ENCODE measurements at regions not wholly inside any gene's neighbourhood (a gene's known extent, or its start where the extent isn't known, plus 50 kb on each side); places are given as distances from the start of the nearest gene placed in this dataset.

DNA sequence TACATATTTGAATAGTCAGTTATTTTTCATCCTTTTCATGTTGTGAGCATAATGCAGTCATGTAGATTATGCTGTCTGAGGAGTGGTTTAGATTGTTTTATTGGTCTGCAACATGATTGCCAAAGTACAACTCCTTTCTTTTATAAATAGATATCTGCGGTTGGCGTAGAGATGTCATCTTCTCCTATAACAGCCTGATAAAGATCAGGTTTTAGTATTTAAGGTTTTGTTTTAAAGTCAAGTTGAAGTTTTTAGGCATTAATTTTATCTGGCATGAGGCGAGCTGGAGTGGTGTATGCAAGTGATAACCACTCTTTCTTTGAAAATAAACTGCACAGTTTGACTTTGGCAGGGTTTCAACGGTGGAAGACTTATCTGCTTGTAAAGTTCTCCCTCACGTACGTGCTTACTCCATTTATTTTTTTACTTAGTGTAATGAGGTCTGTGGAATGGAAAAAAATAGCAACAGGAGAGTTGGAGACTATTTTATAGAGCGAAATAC, 126.3 kb downstream of the FBXO8 start:
- DNase-seq (ENCODE audit: low spot score) (no peak), ATAC-seq (ENCODE audit: low FRiP score) (peak; percentile 33)
- TF ChIP-seq, protein P1, sequence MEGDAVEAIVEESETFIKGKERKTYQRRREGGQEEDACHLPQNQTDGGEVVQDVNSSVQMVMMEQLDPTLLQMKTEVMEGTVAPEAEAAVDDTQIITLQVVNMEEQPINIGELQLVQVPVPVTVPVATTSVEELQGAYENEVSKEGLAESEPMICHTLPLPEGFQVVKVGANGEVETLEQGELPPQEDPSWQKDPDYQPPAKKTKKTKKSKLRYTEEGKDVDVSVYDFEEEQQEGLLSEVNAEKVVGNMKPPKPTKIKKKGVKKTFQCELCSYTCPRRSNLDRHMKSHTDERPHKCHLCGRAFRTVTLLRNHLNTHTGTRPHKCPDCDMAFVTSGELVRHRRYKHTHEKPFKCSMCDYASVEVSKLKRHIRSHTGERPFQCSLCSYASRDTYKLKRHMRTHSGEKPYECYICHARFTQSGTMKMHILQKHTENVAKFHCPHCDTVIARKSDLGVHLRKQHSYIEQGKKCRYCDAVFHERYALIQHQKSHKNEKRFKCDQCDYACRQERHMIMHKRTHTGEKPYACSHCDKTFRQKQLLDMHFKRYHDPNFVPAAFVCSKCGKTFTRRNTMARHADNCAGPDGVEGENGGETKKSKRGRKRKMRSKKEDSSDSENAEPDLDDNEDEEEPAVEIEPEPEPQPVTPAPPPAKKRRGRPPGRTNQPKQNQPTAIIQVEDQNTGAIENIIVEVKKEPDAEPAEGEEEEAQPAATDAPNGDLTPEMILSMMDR (IDR thresholded peaks at IDR 0.05): no peak

DNA sequence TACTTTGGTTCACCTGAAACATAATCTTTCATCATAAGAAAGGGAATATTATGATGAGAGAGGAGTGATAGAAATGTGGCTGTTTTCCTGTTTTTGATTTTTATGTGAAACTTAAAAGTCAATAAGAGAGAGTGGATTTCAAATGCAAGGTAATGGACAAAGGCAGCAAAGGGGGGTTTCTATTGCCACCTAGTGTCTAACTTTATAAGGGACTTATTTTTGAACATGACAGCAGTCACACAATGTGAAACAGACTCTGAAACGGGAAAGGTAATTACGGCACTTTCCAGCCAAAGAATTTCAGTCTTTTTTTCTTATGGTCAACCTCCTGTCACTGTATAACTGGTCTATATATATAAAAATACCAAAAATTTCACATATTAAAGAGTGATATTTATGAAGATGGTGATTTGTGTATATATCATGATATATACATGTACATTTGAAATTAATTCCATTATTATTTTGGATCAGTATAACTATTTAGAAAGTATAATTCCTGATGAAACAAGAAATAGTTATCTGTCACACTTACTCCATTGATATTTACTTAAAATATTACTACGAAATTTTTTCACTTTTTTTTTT, 127.1 kb downstream of the FBXO8 start:
- DNase-seq (ENCODE audit: low spot score) (no peak), ATAC-seq (ENCODE audit: low FRiP score) (no peak)
- TF ChIP-seq, protein P1 (IDR thresholded peaks at IDR 0.05): no peak

DNA sequence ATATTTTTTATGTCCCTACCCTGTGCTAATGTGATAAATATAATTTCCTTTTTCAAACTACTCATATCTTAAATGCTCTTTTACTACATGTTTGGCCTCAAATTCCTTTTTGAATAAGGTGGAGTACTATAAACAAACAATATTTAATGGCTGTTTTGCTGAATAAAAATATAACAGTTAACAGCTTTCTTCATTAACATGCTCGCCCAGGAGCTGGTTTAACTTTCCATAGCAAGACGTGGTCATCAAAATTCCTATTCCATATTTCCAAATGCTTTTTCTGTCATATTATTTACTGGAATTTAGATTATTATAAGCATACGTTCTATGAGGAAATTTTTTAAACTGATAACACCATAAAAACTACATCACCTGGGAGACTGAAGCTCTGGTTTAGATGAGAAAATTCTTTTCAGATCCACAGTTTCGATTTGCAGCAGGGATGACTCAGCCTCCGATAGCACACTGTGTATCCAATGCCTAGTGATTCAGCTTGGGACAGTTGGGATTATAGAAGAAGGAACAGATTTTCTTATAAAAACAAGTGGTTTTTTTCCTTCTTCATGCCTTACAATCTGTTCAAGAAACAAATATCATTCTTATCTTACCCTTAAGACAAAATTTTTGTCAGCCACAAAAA, 129.1 kb downstream of the FBXO8 start:
- TF ChIP-seq, protein P1 (IDR thresholded peaks at IDR 0.05): no peak

DNA sequence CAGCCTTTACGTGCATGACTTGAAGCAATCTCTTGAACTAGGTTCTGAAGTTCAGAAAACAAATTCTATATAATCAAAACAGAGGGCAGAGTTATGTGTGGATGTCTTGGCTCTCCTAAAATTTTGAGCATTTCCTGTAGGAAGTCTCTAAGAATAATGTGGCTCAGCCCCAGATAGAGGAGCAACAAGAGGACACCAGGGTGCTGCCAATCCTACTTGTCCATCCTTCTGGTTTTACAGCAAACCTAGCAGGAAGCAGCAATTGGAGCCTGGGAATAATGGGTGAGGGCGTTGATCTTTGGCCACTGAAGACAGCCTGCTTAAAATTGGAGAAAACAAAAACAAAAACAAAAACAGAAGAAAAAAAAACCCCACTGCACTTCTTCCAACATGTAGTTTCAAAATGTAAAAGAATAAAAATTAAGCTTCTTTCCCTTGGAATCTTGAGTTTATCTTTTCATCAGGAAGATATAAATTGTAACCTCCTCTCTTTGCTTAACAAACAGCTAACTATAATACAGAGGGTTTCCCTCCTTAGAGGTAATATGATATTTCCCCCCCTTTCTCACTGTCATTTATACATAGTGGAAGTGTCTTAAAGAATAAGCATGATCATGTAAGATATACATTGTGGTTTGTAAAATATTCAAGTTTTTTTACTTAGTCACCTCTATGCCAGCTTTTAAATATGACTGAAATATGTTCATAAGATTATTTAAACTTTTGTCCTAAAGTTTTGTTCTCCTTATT, 130.6 kb downstream of the FBXO8 start:
- TF ChIP-seq, protein P1 (IDR thresholded peaks at IDR 0.05): no peak
- no peak for DNase-seq (ENCODE audit: low spot score)
- no peak for ATAC-seq (ENCODE audit: low FRiP score)

More for the DNA sequence above, 129.1 kb downstream of the FBXO8 start:
- no peak for DNase-seq (ENCODE audit: low spot score)
- ATAC-seq (ENCODE audit: low FRiP score): peak; percentile 85

DNA sequence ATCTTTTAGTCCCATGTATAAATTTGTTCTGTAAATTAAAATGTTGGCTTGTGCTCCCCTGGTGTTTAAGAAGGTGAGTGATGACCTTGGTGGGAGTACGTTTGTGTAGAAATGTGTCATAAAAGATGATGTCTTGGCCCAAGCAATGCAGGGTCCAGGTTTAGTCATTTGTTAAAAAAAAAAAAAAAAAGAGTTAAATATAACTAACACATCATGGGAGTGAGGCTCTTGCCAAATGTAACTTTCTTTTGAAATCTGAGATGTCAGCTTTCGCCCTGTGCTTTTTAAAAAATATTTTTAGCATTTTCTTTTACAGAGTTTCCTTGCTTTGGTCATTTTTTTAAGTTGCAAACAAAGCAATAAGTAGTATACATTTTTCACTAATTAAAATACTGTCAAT, 135.6 kb downstream of the FBXO8 start:
- TF ChIP-seq, protein P1 (IDR thresholded peaks at IDR 0.05): no peak
- ATAC-seq (ENCODE audit: low FRiP score) (no peak), DNase-seq (ENCODE audit: low spot score) (no peak)

DNA sequence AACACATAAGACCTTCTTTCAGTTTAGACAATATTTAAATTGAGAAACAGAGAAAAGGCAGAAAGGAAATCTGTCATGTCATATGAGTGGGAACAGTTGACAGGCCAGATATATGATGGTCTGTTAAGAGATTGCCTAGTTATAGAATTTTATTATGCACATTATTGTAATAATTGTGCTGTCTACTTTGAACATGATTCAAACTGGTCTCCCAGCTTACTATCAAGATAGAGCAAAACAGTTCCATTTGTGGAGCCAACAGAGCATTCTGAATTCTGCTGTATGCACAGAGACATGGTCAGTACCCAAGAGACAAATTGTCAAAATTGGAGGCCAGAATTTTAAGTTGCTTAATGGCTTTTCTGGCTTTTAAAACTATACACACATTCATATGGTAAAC, 139.4 kb downstream of the FBXO8 start:
- DNase-seq (ENCODE audit: low spot score) (no peak), ATAC-seq (ENCODE audit: low FRiP score) (no peak)

More for the DNA sequence above, 139.4 kb downstream of the FBXO8 start:
- TF ChIP-seq, protein P1 (IDR thresholded peaks at IDR 0.05): no peak

All from omental fat pad (tissue), 3 donors.